ENCODE measurements at regions not wholly inside any gene's neighbourhood (a gene's known extent, or its start where the extent isn't known, plus 50 kb on each side); places are given as distances from the start of the nearest gene placed in this dataset.

DNA sequence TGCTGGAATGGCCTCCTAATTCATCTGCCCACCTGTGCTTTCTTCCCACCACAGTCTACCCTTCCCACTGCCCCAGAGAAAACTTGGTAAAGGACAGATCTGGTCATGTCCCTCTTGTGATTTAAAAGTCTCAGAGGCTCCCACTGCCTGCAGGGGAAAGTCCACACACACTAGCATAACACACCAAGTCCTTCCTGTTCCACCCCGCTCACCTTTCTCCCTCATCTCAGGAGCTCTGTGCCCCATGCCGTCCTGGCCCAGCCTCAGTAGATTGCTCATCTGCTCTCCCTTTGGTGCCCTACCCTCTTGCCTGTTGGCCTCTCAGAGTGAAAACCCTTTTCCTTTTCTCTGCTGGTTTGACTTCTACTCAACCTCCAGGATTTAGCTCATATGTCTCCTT is 111.4 kb upstream of the MAP3K1 start:
- TF ChIP-seq, protein P1, sequence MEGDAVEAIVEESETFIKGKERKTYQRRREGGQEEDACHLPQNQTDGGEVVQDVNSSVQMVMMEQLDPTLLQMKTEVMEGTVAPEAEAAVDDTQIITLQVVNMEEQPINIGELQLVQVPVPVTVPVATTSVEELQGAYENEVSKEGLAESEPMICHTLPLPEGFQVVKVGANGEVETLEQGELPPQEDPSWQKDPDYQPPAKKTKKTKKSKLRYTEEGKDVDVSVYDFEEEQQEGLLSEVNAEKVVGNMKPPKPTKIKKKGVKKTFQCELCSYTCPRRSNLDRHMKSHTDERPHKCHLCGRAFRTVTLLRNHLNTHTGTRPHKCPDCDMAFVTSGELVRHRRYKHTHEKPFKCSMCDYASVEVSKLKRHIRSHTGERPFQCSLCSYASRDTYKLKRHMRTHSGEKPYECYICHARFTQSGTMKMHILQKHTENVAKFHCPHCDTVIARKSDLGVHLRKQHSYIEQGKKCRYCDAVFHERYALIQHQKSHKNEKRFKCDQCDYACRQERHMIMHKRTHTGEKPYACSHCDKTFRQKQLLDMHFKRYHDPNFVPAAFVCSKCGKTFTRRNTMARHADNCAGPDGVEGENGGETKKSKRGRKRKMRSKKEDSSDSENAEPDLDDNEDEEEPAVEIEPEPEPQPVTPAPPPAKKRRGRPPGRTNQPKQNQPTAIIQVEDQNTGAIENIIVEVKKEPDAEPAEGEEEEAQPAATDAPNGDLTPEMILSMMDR (IDR thresholded peaks at IDR 0.05), result no peak
- TF ChIP-seq POLR2AphosphoS5 (IDR thresholded peaks at IDR 0.05) (no peak), EP300 (IDR thresholded peaks at IDR 0.05) (no peak)
